CD14-positive monocyte (primary cell): ENCODE measurements at regions not wholly inside any gene's neighbourhood (a gene's known extent, or its start where the extent isn't known, plus 50 kb on each side); places are given as distances from the start of the nearest gene placed in this dataset.

Experiments used
- DNase-seq, 3 donors: peaks; one replicate each; pipeline ENCODE4 v3.0.0-alpha.2; 2011 to 2022
- H2AFZ ChIP-seq: 2 replicates; pipeline ENCODE4 v1.6.0; 2012; ENCODE audit warnings: mild to moderate bottlenecking, low read depth, low read length, inconsistent platforms; ENCODE audit not compliant: insufficient read depth, poor library complexity, severe bottlenecking
- H3K27ac ChIP-seq, 2 donors: 1 replicate in 1 of 2; 2 replicates in 1 of 2; pipeline ENCODE4 v1.5.1; 2012 to 2013; ENCODE audit warnings: low read length in 2 of 2, control low read depth in 1 of 2, inconsistent platforms in 1 of 2, low read depth in 1 of 2, mild to moderate bottlenecking in 1 of 2
- H3K27me3 ChIP-seq, 2 donors: one replicate each; pipeline versions ENCODE4 v1.6.0 to v1.6.1; 2011 to 2013; ENCODE audit warnings: low read length in 2 of 2; ENCODE audit not compliant: control insufficient read depth in 2 of 2, insufficient read depth in 2 of 2
- H3K36me3 ChIP-seq, 2 donors: replicated peaks in 1 of 2; 1 replicate in 1 of 2; 2 replicates in 1 of 2; pipeline versions ENCODE4 v1.5.1 to v1.6.1; 2012 to 2013; ENCODE audit warnings: low read length in 2 of 2, control low read depth in 1 of 2, inconsistent platforms in 1 of 2, mild to moderate bottlenecking in 1 of 2; ENCODE audit not compliant: insufficient read depth in 2 of 2, control insufficient read depth in 1 of 2
- H3K4me1 ChIP-seq, 2 donors: 1 replicate in 1 of 2; 2 replicates in 1 of 2; pipeline versions ENCODE4 v1.5.1 to v1.6.1; 2012 to 2013; ENCODE audit warnings: low read length in 2 of 2, control low read depth in 1 of 2, inconsistent platforms in 1 of 2, mild to moderate bottlenecking in 1 of 2, moderate library complexity in 1 of 2; ENCODE audit not compliant: insufficient read depth in 2 of 2, control insufficient read depth in 1 of 2
- H3K4me2 ChIP-seq: replicated peaks from 2 replicates; pipeline ENCODE3; 2012; ENCODE audit warnings: low read length, moderate library complexity, mild to moderate bottlenecking; ENCODE audit not compliant: poor library complexity, severe bottlenecking; ENCODE audit errors: extremely low read depth
- H3K4me3 ChIP-seq, 3 experiments: fragments of 200-600 bp in 1 of 3; sonication (generic) in 1 of 3; replicated peaks in 1 of 3; 1 replicate in 2 of 3; 2 replicates in 1 of 3; pipeline ENCODE4 v1.5.1; 2011 to 2013; ENCODE audit warnings: low read length in 3 of 3, mild to moderate bottlenecking in 3 of 3, control low read depth in 2 of 3, low read depth in 2 of 3, inconsistent platforms in 1 of 3, moderate library complexity in 1 of 3
- H3K79me2 ChIP-seq: 2 replicates; pipeline ENCODE4 v1.6.0; 2012; ENCODE audit warnings: mild to moderate bottlenecking, control low read depth, inconsistent platforms, low read length, moderate library complexity; ENCODE audit not compliant: insufficient read depth
- H3K9ac ChIP-seq: 2 replicates; pipeline ENCODE4 v1.6.0; 2017; ENCODE audit warnings: low read length, mild to moderate bottlenecking; ENCODE audit not compliant: insufficient read depth, poor library complexity, severe bottlenecking
- H3K9me3 ChIP-seq, 2 donors: replicated peaks in 1 of 2; 1 replicate in 1 of 2; 2 replicates in 1 of 2; pipeline versions ENCODE4 v1.5.1 to v1.6.1; 2012 to 2013; ENCODE audit warnings: low read length in 2 of 2, control low read depth in 1 of 2; ENCODE audit not compliant: control insufficient read depth in 1 of 2, insufficient read depth in 1 of 2
- H4K20me1 ChIP-seq: 2 replicates; pipeline ENCODE4 v1.6.0; 2012; ENCODE audit warnings: mild to moderate bottlenecking, low read length, control low read depth, moderate library complexity; ENCODE audit not compliant: insufficient read depth
- H3K27ac Mint-ChIP-seq, 7 donors: one replicate each; pipeline ENCODE4 v1.8.0; 2020; ENCODE audit warnings: mild to moderate bottlenecking in 7 of 7, mixed read lengths in 7 of 7, moderate library complexity in 6 of 7, inconsistent platforms in 2 of 7
- H3K27me3 Mint-ChIP-seq, 3 donors: one replicate each; pipeline ENCODE4 v1.8.0; 2021 to 2022; ENCODE audit warnings: low read depth in 3 of 3, mild to moderate bottlenecking in 3 of 3, mixed read lengths in 3 of 3, moderate library complexity in 3 of 3, inconsistent platforms in 1 of 3
- H3K36me3 Mint-ChIP-seq, 2 donors: one replicate each; pipeline ENCODE4 v1.8.0; 2020; ENCODE audit warnings: mixed read lengths in 2 of 2, inconsistent platforms in 1 of 2, mild to moderate bottlenecking in 1 of 2
- H3K4me1 Mint-ChIP-seq: one replicate; pipeline ENCODE4 v1.8.0; 2020; ENCODE audit warnings: mild to moderate bottlenecking, mixed read lengths
- H3K4me3 Mint-ChIP-seq, 2 donors: one replicate each; pipeline ENCODE4 v1.8.0; 2020; ENCODE audit warnings: mild to moderate bottlenecking in 2 of 2, mixed read lengths in 2 of 2, moderate library complexity in 1 of 2
- H3K9me3 Mint-ChIP-seq, 7 donors: one replicate each; pipeline ENCODE4 v1.8.0; 2020 to 2022; ENCODE audit warnings: mixed read lengths in 7 of 7, mild to moderate bottlenecking in 6 of 7, moderate library complexity in 6 of 7, inconsistent platforms in 2 of 7
- WGBS: methylation state at CpG from one replicate; pipeline ENCODE4 v1.1.5; 2013; ENCODE audit warnings: missing lambda C conversion rate; ENCODE audit not compliant: insufficient coverage; 5-methylcytosine and 5-hydroxymethylcytosine counted together
- intact Hi-C, 2 donors: fragments of 100-400 bp; cut with micrococcal nuclease; formaldehyde crosslinking; loops; one replicate each; pipeline versions ENCODE4 v1.15.0 to v1.15.1; 2023
- TF ChIP-seq, protein P1 (sequence below): fragments of 200-600 bp; IDR thresholded peaks from one replicate; pipeline ENCODE4 v1.8.0; 2022; ENCODE audit warnings: antibody characterized with exemption, mild to moderate bottlenecking

DNA sequence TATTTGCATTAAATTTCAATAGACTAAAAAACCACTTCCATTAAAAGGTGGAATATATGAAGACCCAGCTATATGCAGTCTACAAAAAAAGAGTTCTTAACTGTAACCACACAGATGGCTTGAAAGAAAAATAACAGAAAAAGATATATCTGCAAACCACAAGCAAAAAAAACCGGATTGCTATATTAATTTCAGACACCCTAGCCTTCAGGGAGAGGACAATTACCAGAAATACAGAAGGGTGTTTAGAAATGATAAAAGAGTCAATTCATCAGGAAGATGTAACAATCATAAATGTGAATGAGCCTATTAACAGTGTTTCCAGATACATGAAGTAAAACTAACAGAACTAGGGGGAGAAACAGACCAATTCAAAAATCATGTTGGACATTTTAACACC lies 56.9 kb upstream of the SMIM23 start:
- no peak overlapping the region for H3K4me3 Mint-ChIP-seq
- peaks cover 0 to 3% of the 10 kb centered on the region in 2 donors for H3K36me3 Mint-ChIP-seq

More for the DNA sequence above, 56.9 kb upstream of the SMIM23 start:
- H3K27ac Mint-ChIP-seq: no peak overlapping the region
- Histone ChIP-seq H3K36me3 (no peaks in the 10 kb centered on the region), H3K79me2 (no peaks in the 10 kb centered on the region), H4K20me1 (no peaks in the 10 kb centered on the region), H2AFZ (no peak overlapping the region), H3K27me3 (no peaks in the 10 kb centered on the region), H3K4me2 (no peak overlapping the region), H3K9ac (no peak overlapping the region), H3K4me1 (no peaks in the 10 kb centered on the region), H3K4me3 (no peak overlapping the region), H3K27ac (no peak overlapping the region), H3K9me3 (peaks cover 10 to 14% of the 10 kb centered on the region in 2 donors)
- WGBS: no CpG with 5 or more reads among the region's 1 CpG
- no peak for DNase-seq
- peaks cover 9 to 19% (median 14%) of the 10 kb centered on the region in 7 donors for H3K9me3 Mint-ChIP-seq
- no peaks in the 10 kb centered on the region for H3K4me1 Mint-ChIP-seq
- no peaks in the 10 kb centered on the region for H3K27me3 Mint-ChIP-seq
- intact Hi-C loops: no loop called here
- TF ChIP-seq, protein P1, sequence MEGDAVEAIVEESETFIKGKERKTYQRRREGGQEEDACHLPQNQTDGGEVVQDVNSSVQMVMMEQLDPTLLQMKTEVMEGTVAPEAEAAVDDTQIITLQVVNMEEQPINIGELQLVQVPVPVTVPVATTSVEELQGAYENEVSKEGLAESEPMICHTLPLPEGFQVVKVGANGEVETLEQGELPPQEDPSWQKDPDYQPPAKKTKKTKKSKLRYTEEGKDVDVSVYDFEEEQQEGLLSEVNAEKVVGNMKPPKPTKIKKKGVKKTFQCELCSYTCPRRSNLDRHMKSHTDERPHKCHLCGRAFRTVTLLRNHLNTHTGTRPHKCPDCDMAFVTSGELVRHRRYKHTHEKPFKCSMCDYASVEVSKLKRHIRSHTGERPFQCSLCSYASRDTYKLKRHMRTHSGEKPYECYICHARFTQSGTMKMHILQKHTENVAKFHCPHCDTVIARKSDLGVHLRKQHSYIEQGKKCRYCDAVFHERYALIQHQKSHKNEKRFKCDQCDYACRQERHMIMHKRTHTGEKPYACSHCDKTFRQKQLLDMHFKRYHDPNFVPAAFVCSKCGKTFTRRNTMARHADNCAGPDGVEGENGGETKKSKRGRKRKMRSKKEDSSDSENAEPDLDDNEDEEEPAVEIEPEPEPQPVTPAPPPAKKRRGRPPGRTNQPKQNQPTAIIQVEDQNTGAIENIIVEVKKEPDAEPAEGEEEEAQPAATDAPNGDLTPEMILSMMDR: no peak
